Esophagus squamous epithelium (tissue), 4 donors: ENCODE measurements at regions not wholly inside any gene's neighbourhood (a gene's known extent, or its start where the extent isn't known, plus 50 kb on each side); places are given as distances from the start of the nearest gene placed in this dataset.

ENCODE experiments used
- POLR2A ChIP-seq, 4 donors: fragments of 450-650 bp; IDR thresholded peaks; one replicate each; pipeline ENCODE4 v1.6.1; 2017; ENCODE audit warnings: antibody characterized with exemption in 4 of 4, mild to moderate bottlenecking in 4 of 4, moderate library complexity in 3 of 4
- TF ChIP-seq, protein P1 (sequence below), 6 experiments: fragments of 450-650 bp in 4 of 6; fragments of 200-600 bp in 2 of 6; sonication (generic) in 2 of 6; IDR thresholded peaks; one replicate each; pipeline ENCODE4 v1.5.1; 2016 to 2019; ENCODE audit warnings: antibody characterized with exemption in 6 of 6, mild to moderate bottlenecking in 4 of 6, moderate library complexity in 4 of 6

DNA sequence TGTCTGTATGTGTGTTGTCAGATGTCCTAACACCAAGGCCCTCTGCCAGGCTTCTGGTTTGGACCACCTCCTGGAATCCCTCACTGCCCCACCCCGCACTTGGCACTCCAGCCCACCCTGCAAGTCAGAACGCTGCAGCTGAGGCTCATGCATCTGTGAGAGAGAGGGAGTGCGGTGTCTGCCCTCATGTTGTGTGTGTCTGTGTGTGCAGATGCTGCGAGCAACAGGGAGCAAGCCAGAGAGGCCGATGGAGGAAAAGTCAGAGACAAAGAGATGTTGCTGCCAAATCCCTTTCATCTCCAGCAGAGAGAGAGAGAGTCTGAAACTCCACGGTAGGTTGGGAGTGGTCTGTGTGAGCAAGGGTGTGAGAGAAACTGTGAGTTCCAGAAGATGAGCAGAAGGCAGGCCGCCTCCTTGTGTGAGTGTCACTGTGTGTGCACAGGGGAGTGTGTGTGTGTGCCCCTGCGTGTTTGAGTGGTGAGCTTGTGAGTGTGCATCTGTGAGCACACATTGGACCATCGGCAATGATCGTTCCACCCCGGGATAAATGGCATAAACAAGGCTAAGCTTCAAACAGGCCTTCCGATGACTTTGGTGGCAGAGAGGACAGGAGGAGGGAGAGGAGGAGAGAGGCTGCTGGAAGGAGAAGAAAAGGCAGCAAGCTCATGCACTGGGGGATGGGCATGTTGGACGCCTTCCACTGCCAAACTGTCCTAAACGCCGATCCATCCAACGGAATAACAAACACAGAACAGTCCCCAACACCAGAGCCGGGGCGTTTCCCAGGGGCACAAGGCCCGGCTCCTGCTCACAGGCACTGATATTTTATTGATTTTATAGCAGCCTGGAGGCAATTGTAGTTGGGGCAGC lies 99.2 kb upstream of the GRIK3 start:
- TF ChIP-seq, protein P1, sequence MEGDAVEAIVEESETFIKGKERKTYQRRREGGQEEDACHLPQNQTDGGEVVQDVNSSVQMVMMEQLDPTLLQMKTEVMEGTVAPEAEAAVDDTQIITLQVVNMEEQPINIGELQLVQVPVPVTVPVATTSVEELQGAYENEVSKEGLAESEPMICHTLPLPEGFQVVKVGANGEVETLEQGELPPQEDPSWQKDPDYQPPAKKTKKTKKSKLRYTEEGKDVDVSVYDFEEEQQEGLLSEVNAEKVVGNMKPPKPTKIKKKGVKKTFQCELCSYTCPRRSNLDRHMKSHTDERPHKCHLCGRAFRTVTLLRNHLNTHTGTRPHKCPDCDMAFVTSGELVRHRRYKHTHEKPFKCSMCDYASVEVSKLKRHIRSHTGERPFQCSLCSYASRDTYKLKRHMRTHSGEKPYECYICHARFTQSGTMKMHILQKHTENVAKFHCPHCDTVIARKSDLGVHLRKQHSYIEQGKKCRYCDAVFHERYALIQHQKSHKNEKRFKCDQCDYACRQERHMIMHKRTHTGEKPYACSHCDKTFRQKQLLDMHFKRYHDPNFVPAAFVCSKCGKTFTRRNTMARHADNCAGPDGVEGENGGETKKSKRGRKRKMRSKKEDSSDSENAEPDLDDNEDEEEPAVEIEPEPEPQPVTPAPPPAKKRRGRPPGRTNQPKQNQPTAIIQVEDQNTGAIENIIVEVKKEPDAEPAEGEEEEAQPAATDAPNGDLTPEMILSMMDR (IDR thresholded peaks at IDR 0.05) = no peak
- TF ChIP-seq POLR2A (IDR thresholded peaks at IDR 0.05) = no peak
